COR-L47 (cell line): ENCODE measurements at regions not wholly inside any gene's neighbourhood (a gene's known extent, or its start where the extent isn't known, plus 50 kb on each side); places are given as distances from the start of the nearest gene placed in this dataset.

Experiments used
- DNase-seq: peaks from one replicate; lab custom pipeline; 2025; lab: John Stamatoyannopoulos, UW

GRCh38 chr3:188041193-188041592 lies 112.8 kb upstream of the LPP start:
- DNase-seq = no peak

GRCh38 chr3:188041895-188042294 lies 112.1 kb upstream of the LPP start:
- no peak for DNase-seq

GRCh38 chr3:188042466-188042865 lies 111.5 kb upstream of the LPP start:
- no peak for DNase-seq

GRCh38 chr3:188043891-188044290 lies 110.1 kb upstream of the LPP start:
- no peak for DNase-seq

- DNase-seq = no peak
Measured at GRCh38 chr3:188046561-188047211, 107.3 kb upstream of the LPP start.

GRCh38 chr3:188047536-188047935 lies 106.4 kb upstream of the LPP start:
- no peak for DNase-seq

- no peak for DNase-seq
Measured at GRCh38 chr3:188049606-188050530, 104.1 kb upstream of the LPP start.

- DNase-seq = no peak
Measured at GRCh38 chr3:188051801-188052168, 102.2 kb upstream of the LPP start.

GRCh38 chr3:188052169-188053035 lies 101.6 kb upstream of the LPP start:
- no peak for DNase-seq

- DNase-seq = no peak
Measured at GRCh38 chr3:188053036-188053340, 101.0 kb upstream of the LPP start.

GRCh38 chr3:188053710-188054380 lies 100.1 kb upstream of the LPP start:
- DNase-seq = no peak

- no peak for DNase-seq
Measured at GRCh38 chr3:188054541-188054940, 99.4 kb upstream of the LPP start.

GRCh38 chr3:188055388-188055787 lies 98.6 kb upstream of the LPP start:
- DNase-seq = no peak

- no peak for DNase-seq
Measured at GRCh38 chr3:188057124-188057523, 96.8 kb upstream of the LPP start.

- no peak for DNase-seq
Measured at GRCh38 chr3:188058569-188059184, 95.3 kb upstream of the LPP start.

- no peak for DNase-seq
Measured at GRCh38 chr3:188059351-188059750, 94.6 kb upstream of the LPP start.

GRCh38 chr3:188060264-188060835 lies 93.6 kb upstream of the LPP start:
- DNase-seq = no peak

- no peak for DNase-seq
Measured at GRCh38 chr3:188060840-188061544, 93.0 kb upstream of the LPP start.

- no peak for DNase-seq
Measured at GRCh38 chr3:188062216-188062615, 91.7 kb upstream of the LPP start.

GRCh38 chr3:188064831-188065493 lies 89.0 kb upstream of the LPP start:
- DNase-seq = no peak
